Peyer's patch (tissue), 4 donors: ENCODE measurements at regions not wholly inside any gene's neighbourhood (a gene's known extent, or its start where the extent isn't known, plus 50 kb on each side); places are given as distances from the start of the nearest gene placed in this dataset.

Experiments
- DNase-seq, 3 donors: peaks; one replicate each; pipeline ENCODE4 v3.0.0-alpha.2; 2017 to 2019
- H3K27ac ChIP-seq, 4 donors: fragments of 200-600 bp; sonication (generic); one replicate each; pipeline ENCODE4 v1.5.1; 2016 to 2019
- H3K27me3 ChIP-seq, 2 donors: fragments of 200-600 bp; sonication (generic); one replicate each; pipeline ENCODE4 v1.5.1; 2019
- H3K36me3 ChIP-seq, 3 donors: fragments of 200-600 bp; sonication (generic); one replicate each; pipeline ENCODE4 v1.5.1; 2016 to 2019
- H3K4me1 ChIP-seq, 4 donors: fragments of 200-600 bp; sonication (generic); one replicate each; pipeline ENCODE4 v1.5.1; 2016 to 2019
- H3K4me3 ChIP-seq, 4 donors: fragments of 200-600 bp; sonication (generic); 1 replicate in 3 of 4; 2 replicates in 1 of 4; pipeline ENCODE4 v1.5.1; 2016 to 2019; ENCODE audit warnings: mild to moderate bottlenecking in 1 of 4
- H3K9me3 ChIP-seq, 4 donors: fragments of 200-600 bp; sonication (generic); one replicate each; pipeline ENCODE4 v1.5.1; 2016 to 2019; ENCODE audit warnings: mild to moderate bottlenecking in 1 of 4
- CTCF ChIP-seq, 6 experiments: fragments of 450-650 bp in 4 of 6; fragments of 200-600 bp in 2 of 6; sonication (generic) in 1 of 6; IDR thresholded peaks; one replicate each; pipeline ENCODE4 v1.5.1; 2017 to 2019; ENCODE audit warnings: antibody characterized with exemption in 6 of 6, mild to moderate bottlenecking in 3 of 6, moderate library complexity in 1 of 6
- POLR2A ChIP-seq, 2 donors: fragments of 450-650 bp; IDR thresholded peaks; one replicate each; pipeline ENCODE4 v1.5.1; 2017; ENCODE audit warnings: antibody characterized with exemption in 2 of 2, mild to moderate bottlenecking in 2 of 2, moderate library complexity in 2 of 2

- TF ChIP-seq POLR2A (IDR thresholded peaks at IDR 0.05) (no peak), CTCF (IDR thresholded peaks at IDR 0.05) (no peak)
- Histone ChIP-seq H3K27ac (no peak overlapping the region), H3K36me3 (no peaks in the 10 kb centered on the region), H3K4me3 (no peak overlapping the region), H3K27me3 (no peaks in the 10 kb centered on the region), H3K9me3 (no peaks in the 10 kb centered on the region), H3K4me1 (no peaks in the 10 kb centered on the region)
- DNase-seq: no peak
Measured at GRCh38 chr17:13385481-13385911, 216.2 kb downstream of the HS3ST3A1 start.

- Histone ChIP-seq H3K27ac (no peak overlapping the region), H3K4me1 (no peaks in the 10 kb centered on the region), H3K9me3 (no peaks in the 10 kb centered on the region), H3K4me3 (no peak overlapping the region), H3K36me3 (no peaks in the 10 kb centered on the region), H3K27me3 (no peaks in the 10 kb centered on the region)
- TF ChIP-seq POLR2A (IDR thresholded peaks at IDR 0.05) (no peak), CTCF (IDR thresholded peaks at IDR 0.05) (no peak)
- no peak for DNase-seq
Measured at GRCh38 chr17:13384626-13385025, 217.1 kb downstream of the HS3ST3A1 start.

- no peak for DNase-seq
- no peak overlapping the region for H3K27ac ChIP-seq
- H3K27me3 ChIP-seq: no peaks in the 10 kb centered on the region
- no peaks in the 10 kb centered on the region for H3K9me3 ChIP-seq
- no peak overlapping the region for H3K4me3 ChIP-seq
- no peaks in the 10 kb centered on the region for H3K4me1 ChIP-seq
- no peaks in the 10 kb centered on the region for H3K36me3 ChIP-seq
- TF ChIP-seq CTCF (IDR thresholded peaks at IDR 0.05) (no peak), POLR2A (IDR thresholded peaks at IDR 0.05) (no peak)
Measured at GRCh38 chr17:13378361-13378760, 223.4 kb downstream of the HS3ST3A1 start.

- Histone ChIP-seq H3K27ac (no peak overlapping the region), H3K4me3 (no peak overlapping the region), H3K36me3 (no peaks in the 10 kb centered on the region), H3K27me3 (no peaks in the 10 kb centered on the region), H3K4me1 (no peaks in the 10 kb centered on the region), H3K9me3 (no peaks in the 10 kb centered on the region)
- no peak for TF ChIP-seq CTCF (IDR thresholded peaks at IDR 0.05)
- TF ChIP-seq POLR2A (IDR thresholded peaks at IDR 0.05): no peak
- no peak for DNase-seq
Measured at GRCh38 chr17:13374203-13375143, 227.3 kb downstream of the HS3ST3A1 start.

GRCh38 chr17:13372432-13372831 lies 229.3 kb downstream of the HS3ST3A1 start:
- Histone ChIP-seq H3K36me3 (no peaks in the 10 kb centered on the region), H3K27me3 (no peaks in the 10 kb centered on the region), H3K9me3 (no peaks in the 10 kb centered on the region), H3K27ac (no peak overlapping the region), H3K4me1 (no peaks in the 10 kb centered on the region), H3K4me3 (no peak overlapping the region)
- TF ChIP-seq POLR2A (IDR thresholded peaks at IDR 0.05) (no peak), CTCF (IDR thresholded peaks at IDR 0.05) (no peak)
- DNase-seq: no peak
